ENCODE measurements at regions not wholly inside any gene's neighbourhood (a gene's known extent, or its start where the extent isn't known, plus 50 kb on each side); places are given as distances from the start of the nearest gene placed in this dataset.

GRCh38 chr7:46411236-46411635 is 490.2 kb upstream of the IGFBP3 start:
- no peak overlapping the region for H3K4me3 Mint-ChIP-seq
- Histone ChIP-seq H3K36me3 (ENCODE audit: control insufficient read depth, insufficient read depth, low read length) (no peaks in the 10 kb centered on the region), H3K4me1 (ENCODE audit: control insufficient read depth, insufficient read depth, low read length) (no peaks in the 10 kb centered on the region), H3K27ac (ENCODE audit: low read length) (no peak overlapping the region), H3K27me3 (ENCODE audit: control insufficient read depth, insufficient read depth, low read length) (no peaks in the 10 kb centered on the region), H3K9me3 (ENCODE audit: control insufficient read depth, insufficient read depth, low read length) (no peaks in the 10 kb centered on the region), H3K4me3 (ENCODE audit: low read length) (no peak overlapping the region)
- ATAC-seq (no peak), DNase-seq (no peak)
- H3K4me1 Mint-ChIP-seq = no peaks in the 10 kb centered on the region
- H3K9me3 Mint-ChIP-seq = peaks cover 7 to 17% of the 10 kb centered on the region in 2 donors
- H3K36me3 Mint-ChIP-seq = peaks cover 5% of the 10 kb centered on the region
- TF ChIP-seq CTCF (IDR thresholded peaks at IDR 0.05) = no peak
- intact Hi-C loops (cut with micrococcal nuclease) = no loop called here
- H3K27me3 Mint-ChIP-seq (ENCODE audit: low read depth in 2 of 2) = no peaks in the 10 kb centered on the region
- no peak overlapping the region for H3K27ac Mint-ChIP-seq

- Mint-ChIP-seq H3K4me3 (no peak overlapping the region), H3K4me1 (no peaks in the 10 kb centered on the region), H3K9me3 (peaks cover 3 to 13% of the 10 kb centered on the region in 2 donors), H3K36me3 (peaks cover 5% of the 10 kb centered on the region), H3K27ac (no peak overlapping the region), H3K27me3 (ENCODE audit: low read depth in 2 of 2) (no peaks in the 10 kb centered on the region)
- Histone ChIP-seq H3K27me3 (ENCODE audit: control insufficient read depth, insufficient read depth, low read length) (no peaks in the 10 kb centered on the region), H3K4me1 (ENCODE audit: control insufficient read depth, insufficient read depth, low read length) (no peaks in the 10 kb centered on the region), H3K27ac (ENCODE audit: low read length) (no peak overlapping the region), H3K9me3 (ENCODE audit: control insufficient read depth, insufficient read depth, low read length) (no peaks in the 10 kb centered on the region), H3K36me3 (ENCODE audit: control insufficient read depth, insufficient read depth, low read length) (no peaks in the 10 kb centered on the region), H3K4me3 (ENCODE audit: low read length) (no peak overlapping the region)
- whole genome bisulfite sequencing (ENCODE audit: insufficient coverage) = 83% methylated on average over 1 of the region's 1 CpG
- no peak for ATAC-seq
- TF ChIP-seq CTCF (IDR thresholded peaks at IDR 0.05) = no peak
- no peak for DNase-seq
- intact Hi-C loops (cut with micrococcal nuclease) = no loop called here
These were observed 486.1 kb upstream of the IGFBP3 start for GRCh38 chr7:46407125-46407524.

- H3K27me3 Mint-ChIP-seq (ENCODE audit: low read depth in 2 of 2) = no peaks in the 10 kb centered on the region
- 39% methylated on average over 2 of the region's 3 CpGs for WGBS (ENCODE audit: insufficient coverage)
- no peaks in the 10 kb centered on the region for H3K36me3 Mint-ChIP-seq
- TF ChIP-seq CTCF (IDR thresholded peaks at IDR 0.05) = no peak
- ATAC-seq (no peak), DNase-seq (no peak)
- no peaks in the 10 kb centered on the region for H3K36me3 ChIP-seq (ENCODE audit: control insufficient read depth, insufficient read depth, low read length)
- no peak overlapping the region for H3K4me3 ChIP-seq (ENCODE audit: low read length)
- H3K27me3 ChIP-seq (ENCODE audit: control insufficient read depth, insufficient read depth, low read length) = no peaks in the 10 kb centered on the region
- no peak overlapping the region for H3K27ac ChIP-seq (ENCODE audit: low read length)
- peaks cover 7 to 20% of the 10 kb centered on the region in 2 donors for H3K9me3 Mint-ChIP-seq
- H3K4me1 ChIP-seq (ENCODE audit: control insufficient read depth, insufficient read depth, low read length) = no peaks in the 10 kb centered on the region
- H3K4me1 Mint-ChIP-seq = no peaks in the 10 kb centered on the region
- H3K4me3 Mint-ChIP-seq = no peak overlapping the region
- intact Hi-C loops (cut with micrococcal nuclease) = no loop called here
- no peak overlapping the region for H3K27ac Mint-ChIP-seq
- H3K9me3 ChIP-seq (ENCODE audit: control insufficient read depth, insufficient read depth, low read length) = peaks cover under 1% of the 10 kb centered on the region
These were observed 476.5 kb upstream of the IGFBP3 start for GRCh38 chr7:46397591-46397990.

- Histone ChIP-seq H3K27ac (ENCODE audit: low read length) (no peak overlapping the region), H3K27me3 (ENCODE audit: control insufficient read depth, insufficient read depth, low read length) (no peaks in the 10 kb centered on the region), H3K9me3 (ENCODE audit: control insufficient read depth, insufficient read depth, low read length) (peaks cover 3% of the 10 kb centered on the region), H3K4me3 (ENCODE audit: low read length) (no peak overlapping the region), H3K4me1 (ENCODE audit: control insufficient read depth, insufficient read depth, low read length) (no peaks in the 10 kb centered on the region), H3K36me3 (ENCODE audit: control insufficient read depth, insufficient read depth, low read length) (no peaks in the 10 kb centered on the region)
- intact Hi-C loops (cut with micrococcal nuclease) = no loop called here
- TF ChIP-seq CTCF (IDR thresholded peaks at IDR 0.05) = no peak
- DNase-seq (no peak), ATAC-seq (no peak)
- Mint-ChIP-seq H3K4me1 (no peaks in the 10 kb centered on the region), H3K4me3 (no peak overlapping the region), H3K27ac (no peak overlapping the region), H3K9me3 (peaks cover 9 to 19% of the 10 kb centered on the region in 2 donors), H3K27me3 (ENCODE audit: low read depth in 2 of 2) (no peaks in the 10 kb centered on the region), H3K36me3 (no peaks in the 10 kb centered on the region)
- 76% methylated on average over 7 of the region's 7 CpGs for WGBS (ENCODE audit: insufficient coverage)
These were observed 475.4 kb upstream of the IGFBP3 start for GRCh38 chr7:46396481-46396880.

Data from natural killer cell (primary cell).